Inflammatory macrophage (primary cell): ENCODE measurements at regions not wholly inside any gene's neighbourhood (a gene's known extent, or its start where the extent isn't known, plus 50 kb on each side); places are given as distances from the start of the nearest gene placed in this dataset.

Experiments
- DNase-seq, 2 donors: peaks; one replicate each; pipeline ENCODE4 v3.0.0-alpha.2; 2020 to 2022

- no peak for DNase-seq
These were observed 407.4 kb downstream of the DMAC1 start for GRCh38 chr9:7392148-7392547.

GRCh38 chr9:7388755-7389154, 410.8 kb downstream of the DMAC1 start:
- no peak for DNase-seq

- DNase-seq = no peak
These were observed 411.7 kb downstream of the DMAC1 start for GRCh38 chr9:7387840-7388239.

- DNase-seq = no peak
These were observed 417.3 kb downstream of the DMAC1 start for GRCh38 chr9:7382304-7382703.

- no peak for DNase-seq
These were observed 422.1 kb downstream of the DMAC1 start for GRCh38 chr9:7377489-7377888.

DNA sequence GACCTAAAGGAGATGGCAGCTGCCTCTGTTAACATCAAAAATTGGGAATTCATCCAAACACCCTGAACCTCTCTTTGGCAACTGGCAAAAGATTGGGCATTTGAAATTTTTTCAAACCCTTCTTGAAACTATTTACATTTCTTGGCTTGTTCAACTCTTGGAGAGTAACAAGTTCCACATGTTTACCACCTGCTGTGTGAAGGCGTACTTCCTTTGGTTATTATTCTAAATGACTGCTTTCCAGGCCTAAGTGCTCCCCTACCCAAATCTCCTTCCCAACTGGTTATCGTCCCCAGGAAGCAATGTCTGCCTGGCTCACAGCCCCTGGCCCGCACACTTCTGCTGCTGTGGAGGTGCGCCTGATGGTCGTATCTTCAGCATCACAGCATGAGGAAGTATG, 422.7 kb downstream of the DMAC1 start:
- no peak for DNase-seq

DNA sequence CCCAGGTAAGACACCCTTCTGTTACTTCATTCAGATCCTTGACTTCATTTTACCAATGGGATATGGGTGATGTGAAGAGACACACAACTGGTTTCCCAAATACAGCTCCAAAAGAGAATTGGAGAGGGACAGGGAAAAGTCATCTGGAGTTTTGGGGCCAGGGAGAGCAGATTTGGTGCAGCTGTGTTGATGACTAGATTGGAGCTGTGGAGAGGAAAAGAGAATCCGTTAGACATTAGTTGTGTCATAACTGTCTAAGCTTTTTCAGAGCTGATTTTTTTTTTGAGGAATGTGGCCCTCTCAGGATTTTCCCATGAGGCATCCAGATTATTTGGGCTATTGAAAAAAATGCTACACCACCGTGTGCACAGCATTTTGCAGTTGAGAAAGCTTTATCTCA, 423.4 kb downstream of the DMAC1 start:
- DNase-seq = no peak

GRCh38 chr9:7375013-7375511, 424.5 kb downstream of the DMAC1 start:
- DNase-seq = no peak

- no peak for DNase-seq
These were observed 428.6 kb downstream of the DMAC1 start for GRCh38 chr9:7370988-7371387.

- no peak for DNase-seq
These were observed 429.2 kb downstream of the DMAC1 start for GRCh38 chr9:7370381-7370780.

- no peak for DNase-seq
These were observed 430.2 kb downstream of the DMAC1 start for GRCh38 chr9:7369384-7369821.

DNA sequence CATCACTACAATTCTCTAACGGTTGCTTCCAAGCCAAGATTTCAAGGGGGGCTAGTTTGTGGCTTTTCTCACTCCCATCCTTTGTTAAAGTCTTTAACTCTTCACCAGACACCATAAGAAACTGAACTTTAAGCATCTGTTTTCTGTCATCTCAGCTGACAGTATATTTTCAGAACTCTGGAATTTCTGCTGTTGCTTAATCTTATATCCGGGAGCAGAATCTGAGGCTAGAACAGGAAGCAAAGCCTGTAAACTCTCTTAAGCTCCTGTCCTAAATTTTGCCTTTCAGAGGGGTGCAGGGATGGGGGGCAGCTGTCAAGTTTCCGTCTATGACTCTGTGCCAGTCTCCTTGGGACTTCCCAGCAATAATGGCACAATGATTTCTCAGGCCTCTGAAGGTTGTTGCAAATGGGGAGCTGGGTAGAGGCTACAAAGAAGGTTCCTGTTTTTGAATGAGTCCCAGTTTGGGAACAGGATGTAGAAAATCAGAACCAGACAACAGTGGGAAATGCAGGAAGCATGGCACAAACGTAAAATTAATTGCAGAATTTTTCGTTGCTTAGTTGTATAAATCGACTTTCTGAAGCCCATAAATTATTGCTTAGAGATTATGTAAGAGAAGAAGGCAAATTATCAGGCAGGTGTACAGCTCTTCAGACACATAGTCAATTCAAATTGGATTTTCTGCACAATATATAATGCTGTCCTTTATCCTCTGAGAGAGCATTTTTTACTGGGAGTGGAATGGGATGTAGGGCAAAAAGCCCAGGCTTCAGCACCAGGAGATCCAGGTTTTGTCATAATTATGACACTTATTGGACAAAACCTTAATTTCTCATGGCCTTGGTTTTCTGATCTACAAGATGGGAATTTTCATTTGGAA, 430.9 kb downstream of the DMAC1 start:
- DNase-seq = peak; percentile 7 to 33

GRCh38 chr9:7367726-7368125, 431.9 kb downstream of the DMAC1 start:
- DNase-seq = no peak

GRCh38 chr9:7366121-7366520, 433.5 kb downstream of the DMAC1 start:
- no peak for DNase-seq

- DNase-seq = no peak
These were observed 435.7 kb downstream of the DMAC1 start for GRCh38 chr9:7363777-7364477.

- DNase-seq = no peak
These were observed 439.1 kb downstream of the DMAC1 start for GRCh38 chr9:7360513-7360912.

- no peak for DNase-seq
These were observed 440.7 kb downstream of the DMAC1 start for GRCh38 chr9:7358876-7359275.

GRCh38 chr9:7354704-7355103, 444.9 kb downstream of the DMAC1 start:
- no peak for DNase-seq

GRCh38 chr9:7348692-7349091, 450.9 kb downstream of the DMAC1 start:
- no peak for DNase-seq

DNA sequence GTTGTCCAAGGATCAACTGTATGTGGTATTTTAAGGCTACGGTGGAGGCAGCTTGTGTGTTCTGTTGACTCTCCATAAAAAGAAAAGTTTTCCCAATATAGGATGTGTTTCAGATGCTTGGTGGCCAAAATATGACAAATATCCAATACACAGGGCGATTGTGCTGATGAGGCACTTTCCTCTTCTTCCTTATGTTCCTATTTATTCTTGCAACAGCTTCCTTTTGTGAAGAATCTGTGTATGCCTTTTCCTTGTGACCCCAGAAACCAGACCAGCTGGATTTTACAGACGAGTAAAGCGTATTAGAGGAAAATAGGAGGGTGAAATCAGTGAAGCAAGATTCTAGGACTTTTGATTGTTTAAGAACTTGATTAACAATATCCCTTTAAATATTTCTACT, 452.0 kb downstream of the DMAC1 start:
- no peak for DNase-seq

DNA sequence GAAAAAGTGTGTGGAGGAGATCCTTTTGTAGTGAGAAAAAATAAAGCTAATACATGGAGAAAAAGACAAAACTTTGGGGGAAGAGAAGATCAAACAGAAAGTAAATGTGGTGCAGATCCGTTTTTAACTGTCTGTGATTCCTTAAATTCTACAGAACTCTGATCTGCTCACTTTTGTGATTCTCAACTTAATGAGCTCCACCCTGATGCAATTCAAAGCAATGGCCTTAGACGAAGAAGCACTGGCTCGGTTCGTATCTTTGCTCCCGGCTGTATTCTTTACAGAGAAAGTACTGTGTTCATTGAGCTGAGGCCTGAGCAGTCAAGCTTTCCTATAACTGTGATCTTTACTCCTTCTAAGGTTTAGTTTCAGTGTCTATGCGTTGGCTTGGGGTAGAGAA, 453.4 kb downstream of the DMAC1 start:
- DNase-seq = no peak

- DNase-seq = no peak
These were observed 456.8 kb downstream of the DMAC1 start for GRCh38 chr9:7342736-7343135.

GRCh38 chr9:7342229-7342628, 457.3 kb downstream of the DMAC1 start:
- no peak for DNase-seq

GRCh38 chr9:7341571-7341970, 458.0 kb downstream of the DMAC1 start:
- no peak for DNase-seq
